Fibroblast of lung (primary cell): ENCODE measurements at regions not wholly inside any gene's neighbourhood (a gene's known extent, or its start where the extent isn't known, plus 50 kb on each side); places are given as distances from the start of the nearest gene placed in this dataset.

Source experiments
- DNase-seq, 2 donors: peaks; one replicate each; pipeline versions ENCODE4 v3.0.0 to v3.0.0-alpha.2; 2010; ENCODE audit warnings: low read depth in 2 of 2
- H2AFZ ChIP-seq: 2 replicates; pipeline ENCODE4 v1.5.1; 2012; ENCODE audit warnings: low read length, control low read depth, inconsistent platforms
- H3K27ac ChIP-seq: 2 replicates; pipeline ENCODE4 v1.5.1; 2011; ENCODE audit warnings: low read length, control low read depth; ENCODE audit not compliant: insufficient read depth
- H3K27me3 ChIP-seq: 2 replicates; pipeline ENCODE4 v1.5.1; 2011; ENCODE audit warnings: mild to moderate bottlenecking, low read length; ENCODE audit not compliant: control insufficient read depth, insufficient read depth
- H3K36me3 ChIP-seq: 2 replicates; pipeline ENCODE4 v1.5.1; 2011; ENCODE audit warnings: low read length; ENCODE audit not compliant: control insufficient read depth, insufficient read depth
- H3K4me1 ChIP-seq: 2 replicates; pipeline ENCODE4 v1.5.1; 2011; ENCODE audit warnings: low read length; ENCODE audit not compliant: control insufficient read depth, insufficient read depth; ENCODE audit errors: extremely low read depth
- H3K4me2 ChIP-seq: 2 replicates; pipeline ENCODE4 v1.5.1; 2011; ENCODE audit warnings: low read length, control low read depth; ENCODE audit not compliant: insufficient read depth; ENCODE audit errors: extremely low read depth
- H3K4me3 ChIP-seq, 4 experiments: fragments of 200-600 bp in 1 of 4; sonication (generic) in 1 of 4; replicated peaks in 1 of 4; 2 replicates each; pipeline ENCODE4 v1.5.1; 2011 to 2016; ENCODE audit warnings: low read length in 4 of 4, low read depth in 3 of 4, mild to moderate bottlenecking in 3 of 4, control low read depth in 2 of 4, inconsistent platforms in 1 of 4, mixed read lengths in 1 of 4; ENCODE audit not compliant: insufficient read depth in 1 of 4; ENCODE audit errors: control extremely low read depth in 1 of 4
- H3K79me2 ChIP-seq: 2 replicates; pipeline ENCODE4 v1.5.1; 2012; ENCODE audit warnings: mild to moderate bottlenecking, low read length, inconsistent platforms; ENCODE audit not compliant: control insufficient read depth, insufficient read depth
- H3K9ac ChIP-seq: 2 replicates; pipeline ENCODE4 v1.5.1; 2011; ENCODE audit warnings: mild to moderate bottlenecking, low read length, control low read depth; ENCODE audit not compliant: insufficient read depth
- H3K9me3 ChIP-seq: 2 replicates; pipeline ENCODE4 v1.5.1; 2012; ENCODE audit warnings: low read depth, low read length; ENCODE audit not compliant: control insufficient read depth, insufficient read depth
- H4K20me1 ChIP-seq: 2 replicates; pipeline ENCODE4 v1.5.1; 2011; ENCODE audit warnings: low read length; ENCODE audit not compliant: control insufficient read depth, insufficient read depth; ENCODE audit errors: extremely low read depth
- EZH2 ChIP-seq: IDR thresholded peaks from 2 replicates; pipeline ENCODE4 v1.5.1; 2012; ENCODE audit warnings: low read length, control low read depth, mild to moderate bottlenecking; ENCODE audit errors: missing control alignments
- TF ChIP-seq, protein P1 (sequence below), 2 donors: IDR thresholded peaks in 1 of 2; conservative IDR thresholded peaks in 1 of 2; 1 replicate in 1 of 2; 2 replicates in 1 of 2; pipeline ENCODE4 v1.5.1; 2011 to 2012; ENCODE audit warnings: low read length in 2 of 2, control low read depth in 1 of 2, inconsistent platforms in 1 of 2, low read depth in 1 of 2, mild to moderate bottlenecking in 1 of 2

DNA sequence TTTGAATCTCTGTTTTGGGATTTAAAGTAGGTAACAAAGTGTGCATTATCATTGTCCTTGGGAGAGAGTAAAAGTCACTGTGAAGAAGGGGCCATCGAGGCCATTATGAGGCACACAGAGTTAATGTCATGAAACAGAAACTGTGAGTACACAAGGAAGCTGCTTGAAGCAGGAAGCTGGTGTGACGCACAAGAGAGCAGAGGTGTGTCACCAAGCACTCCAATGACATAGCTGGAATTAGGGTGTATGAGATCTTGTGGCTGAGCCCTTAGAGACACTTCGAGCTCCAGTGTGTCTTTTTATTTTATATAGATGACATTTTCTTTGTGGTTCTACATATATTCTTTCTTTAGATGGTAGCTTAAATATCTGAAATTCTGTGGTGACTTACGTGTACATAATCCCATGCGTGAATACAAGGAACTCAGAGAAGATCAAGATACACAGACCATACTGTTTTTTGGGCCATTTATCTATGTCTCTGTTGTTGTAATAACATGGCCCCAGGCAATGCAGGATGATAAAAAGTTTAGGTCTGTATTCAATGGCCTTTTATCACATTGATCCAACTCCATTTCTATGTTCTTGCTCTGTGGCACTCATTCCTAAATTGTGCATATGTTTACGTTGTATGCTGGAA is 164.7 kb upstream of the FAM98A start:
- no peak overlapping the region for H3K4me3 ChIP-seq
- DNase-seq, result no peak
- H3K9me3 ChIP-seq, result no peaks in the 10 kb centered on the region
- H3K27me3 ChIP-seq, result no peaks in the 10 kb centered on the region
- no peaks in the 10 kb centered on the region for H3K4me1 ChIP-seq
- TF ChIP-seq EZH2, result no peak
- TF ChIP-seq, protein P1, sequence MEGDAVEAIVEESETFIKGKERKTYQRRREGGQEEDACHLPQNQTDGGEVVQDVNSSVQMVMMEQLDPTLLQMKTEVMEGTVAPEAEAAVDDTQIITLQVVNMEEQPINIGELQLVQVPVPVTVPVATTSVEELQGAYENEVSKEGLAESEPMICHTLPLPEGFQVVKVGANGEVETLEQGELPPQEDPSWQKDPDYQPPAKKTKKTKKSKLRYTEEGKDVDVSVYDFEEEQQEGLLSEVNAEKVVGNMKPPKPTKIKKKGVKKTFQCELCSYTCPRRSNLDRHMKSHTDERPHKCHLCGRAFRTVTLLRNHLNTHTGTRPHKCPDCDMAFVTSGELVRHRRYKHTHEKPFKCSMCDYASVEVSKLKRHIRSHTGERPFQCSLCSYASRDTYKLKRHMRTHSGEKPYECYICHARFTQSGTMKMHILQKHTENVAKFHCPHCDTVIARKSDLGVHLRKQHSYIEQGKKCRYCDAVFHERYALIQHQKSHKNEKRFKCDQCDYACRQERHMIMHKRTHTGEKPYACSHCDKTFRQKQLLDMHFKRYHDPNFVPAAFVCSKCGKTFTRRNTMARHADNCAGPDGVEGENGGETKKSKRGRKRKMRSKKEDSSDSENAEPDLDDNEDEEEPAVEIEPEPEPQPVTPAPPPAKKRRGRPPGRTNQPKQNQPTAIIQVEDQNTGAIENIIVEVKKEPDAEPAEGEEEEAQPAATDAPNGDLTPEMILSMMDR (conservative IDR thresholded peaks at IDR 0.05 in 1 of 2, IDR thresholded peaks at IDR 0.05 in 1 of 2; ENCODE audit: low read depth in 1 of 2, low read length in 2 of 2), result no peak
- no peaks in the 10 kb centered on the region for H3K36me3 ChIP-seq
- H3K79me2 ChIP-seq, result no peaks in the 10 kb centered on the region
- no peak overlapping the region for H3K27ac ChIP-seq
- H3K9ac ChIP-seq, result no peak overlapping the region
- no peak overlapping the region for H3K4me2 ChIP-seq
- H2AFZ ChIP-seq, result no peak overlapping the region
- H4K20me1 ChIP-seq, result no peaks in the 10 kb centered on the region

DNA sequence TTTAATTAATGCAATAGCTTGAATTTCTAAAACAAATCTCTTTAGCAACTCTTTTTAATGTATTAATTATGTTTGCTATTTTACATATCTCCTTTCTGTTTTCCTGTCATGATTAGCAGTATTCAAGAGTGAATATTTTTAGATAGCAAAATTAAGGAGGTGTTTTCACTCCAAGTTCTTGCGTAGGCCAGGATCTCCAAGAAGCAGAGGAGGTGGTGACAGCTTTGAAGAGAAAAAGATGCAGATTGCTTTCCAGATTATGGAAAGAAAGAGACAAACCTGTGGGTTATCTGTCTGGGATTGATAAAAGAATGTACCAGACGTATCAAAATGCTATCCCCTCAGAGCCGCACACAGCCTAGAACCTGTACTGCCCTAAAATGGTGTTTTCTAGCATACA is 163.5 kb upstream of the FAM98A start:
- no peak for DNase-seq
- Histone ChIP-seq H3K79me2 (no peaks in the 10 kb centered on the region), H3K4me2 (no peak overlapping the region), H3K9ac (no peak overlapping the region), H4K20me1 (no peaks in the 10 kb centered on the region), H3K27me3 (no peaks in the 10 kb centered on the region), H3K36me3 (no peaks in the 10 kb centered on the region), H3K9me3 (no peaks in the 10 kb centered on the region), H2AFZ (no peak overlapping the region), H3K4me1 (no peaks in the 10 kb centered on the region), H3K4me3 (no peak overlapping the region), H3K27ac (no peak overlapping the region)
- TF ChIP-seq EZH2, result no peak
- TF ChIP-seq, protein P1 (conservative IDR thresholded peaks at IDR 0.05 in 1 of 2, IDR thresholded peaks at IDR 0.05 in 1 of 2; ENCODE audit: low read depth in 1 of 2, low read length in 2 of 2), result no peak

DNA sequence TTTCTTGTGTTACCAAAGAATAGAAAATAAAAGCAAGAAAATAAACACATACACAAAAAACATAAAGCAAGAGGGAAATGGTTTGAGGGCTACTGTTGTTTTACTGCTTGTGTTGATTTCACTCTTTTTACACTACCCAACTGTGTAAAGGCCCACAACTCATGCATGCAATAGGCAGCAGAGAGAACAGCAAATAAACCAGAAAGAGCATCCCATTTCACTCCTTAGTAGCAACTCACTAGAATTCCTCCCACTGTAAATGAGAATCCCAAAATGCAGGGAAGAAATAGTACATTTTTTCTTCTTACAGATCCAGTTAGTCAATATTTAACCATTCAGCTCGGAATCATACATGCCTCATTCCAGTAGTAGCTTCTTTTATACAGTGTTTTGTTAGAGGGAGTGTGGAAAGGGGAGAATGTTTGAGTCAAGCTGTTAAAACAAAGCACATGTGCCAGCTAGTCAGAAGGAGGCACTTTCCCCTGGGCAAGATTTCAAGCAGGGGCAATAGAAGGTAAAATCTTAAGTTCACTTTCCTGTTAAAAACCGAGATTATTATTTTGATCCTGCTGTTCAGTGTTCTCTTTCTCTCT is 147.2 kb upstream of the FAM98A start:
- Histone ChIP-seq H2AFZ (no peak overlapping the region), H4K20me1 (no peaks in the 10 kb centered on the region), H3K27ac (no peak overlapping the region), H3K9ac (no peak overlapping the region), H3K79me2 (no peaks in the 10 kb centered on the region), H3K4me2 (no peak overlapping the region), H3K4me3 (no peak overlapping the region), H3K9me3 (no peaks in the 10 kb centered on the region), H3K36me3 (no peaks in the 10 kb centered on the region), H3K4me1 (no peaks in the 10 kb centered on the region), H3K27me3 (no peaks in the 10 kb centered on the region)
- DNase-seq, result no peak
- TF ChIP-seq, protein P1 (conservative IDR thresholded peaks at IDR 0.05 in 1 of 2, IDR thresholded peaks at IDR 0.05 in 1 of 2; ENCODE audit: low read depth in 1 of 2, low read length in 2 of 2), result no peak
- no peak for TF ChIP-seq EZH2
